CD4-positive, CD25-positive, alpha-beta regulatory T cell (primary cell): ENCODE measurements at regions not wholly inside any gene's neighbourhood (a gene's known extent, or its start where the extent isn't known, plus 50 kb on each side); places are given as distances from the start of the nearest gene placed in this dataset.
A peak's percentile ranks its signal among the peaks of the same experiment; 100 is the strongest.

Experiments
- ATAC-seq, 2 donors: fragments of 150-1000 bp; cut with Tn5 transposase; one replicate each; pipeline ENCODE4 v1.10.0; 2021; ENCODE audit warnings: low read depth in 2 of 2, moderate number of reproducible peaks in 2 of 2, moderate library complexity in 1 of 2
- DNase-seq, 3 donors: peaks; one replicate each; pipeline versions ENCODE4 v3.0.0 to v3.0.0-alpha.2; 2012 to 2022; ENCODE audit warnings: mixed read lengths in 1 of 3
- H3K27ac ChIP-seq: one replicate; pipeline ENCODE4 v1.7.0; 2013; ENCODE audit warnings: mild to moderate bottlenecking, low read length; ENCODE audit not compliant: insufficient read depth, poor library complexity, severe bottlenecking
- H3K27me3 ChIP-seq: one replicate; pipeline ENCODE4 v1.7.0; 2013; ENCODE audit warnings: low read length; ENCODE audit not compliant: control insufficient read depth, insufficient read depth
- H3K36me3 ChIP-seq: one replicate; pipeline ENCODE4 v1.7.0; 2013; ENCODE audit warnings: mild to moderate bottlenecking, low read length, moderate library complexity; ENCODE audit not compliant: control insufficient read depth, insufficient read depth
- H3K4me1 ChIP-seq: 2 replicates; pipeline ENCODE4 v1.7.0; 2013; ENCODE audit warnings: mild to moderate bottlenecking, low read length; ENCODE audit not compliant: insufficient read depth, control insufficient read depth, poor library complexity, severe bottlenecking
- H3K4me3 ChIP-seq: one replicate; pipeline ENCODE4 v1.7.0; 2013; ENCODE audit warnings: low read depth, mild to moderate bottlenecking, low read length, moderate library complexity
- H3K9me3 ChIP-seq, 2 experiments: 1 replicate in 1 of 2; 2 replicates in 1 of 2; pipeline ENCODE4 v1.7.0; 2013; ENCODE audit warnings: low read length in 2 of 2, mild to moderate bottlenecking in 1 of 2, moderate library complexity in 1 of 2; ENCODE audit not compliant: control insufficient read depth in 2 of 2
- H3K27ac Mint-ChIP-seq, 3 donors: one replicate each; pipeline ENCODE4 v1.8.0; 2020 to 2022; ENCODE audit warnings: mild to moderate bottlenecking in 3 of 3, mixed read lengths in 3 of 3, moderate library complexity in 2 of 3
- H3K27me3 Mint-ChIP-seq: one replicate; pipeline ENCODE4 v1.8.0; 2022; ENCODE audit warnings: mild to moderate bottlenecking, mixed read lengths
- H3K36me3 Mint-ChIP-seq: one replicate; pipeline ENCODE4 v1.8.0; 2020; ENCODE audit warnings: mixed read lengths
- H3K4me1 Mint-ChIP-seq, 4 donors: one replicate each; pipeline ENCODE4 v1.8.0; 2020 to 2022; ENCODE audit warnings: mixed read lengths in 4 of 4, mild to moderate bottlenecking in 1 of 4
- H3K4me3 Mint-ChIP-seq, 4 donors: one replicate each; pipeline ENCODE4 v1.8.0; 2020 to 2022; ENCODE audit warnings: mild to moderate bottlenecking in 4 of 4, mixed read lengths in 4 of 4, moderate library complexity in 3 of 4
- H3K9me3 Mint-ChIP-seq, 7 donors: one replicate each; pipeline ENCODE4 v1.8.0; 2020 to 2022; ENCODE audit warnings: mixed read lengths in 7 of 7, mild to moderate bottlenecking in 3 of 7, moderate library complexity in 2 of 7

GRCh38 chr3:59401924-59402323 lies 352.1 kb upstream of the CFAP20DC start:
- H3K9me3 ChIP-seq: no peaks in the 10 kb centered on the region
- DNase-seq (no peak), ATAC-seq (no peak)
- Mint-ChIP-seq H3K27me3 (no peaks in the 10 kb centered on the region), H3K27ac (no peak overlapping the region), H3K4me3 (no peak overlapping the region), H3K4me1 (peaks cover 4 to 10% (median 5%) of the 10 kb centered on the region in 4 donors), H3K36me3 (no peaks in the 10 kb centered on the region), H3K9me3 (peaks cover 0 to 5% (median 3%) of the 10 kb centered on the region in 7 donors)
- H3K36me3 ChIP-seq: no peaks in the 10 kb centered on the region
- no peak overlapping the region for H3K27ac ChIP-seq
- no peaks in the 10 kb centered on the region for H3K27me3 ChIP-seq
- no peak overlapping the region for H3K4me3 ChIP-seq
- peaks cover 5% of the 10 kb centered on the region for H3K4me1 ChIP-seq

DNA sequence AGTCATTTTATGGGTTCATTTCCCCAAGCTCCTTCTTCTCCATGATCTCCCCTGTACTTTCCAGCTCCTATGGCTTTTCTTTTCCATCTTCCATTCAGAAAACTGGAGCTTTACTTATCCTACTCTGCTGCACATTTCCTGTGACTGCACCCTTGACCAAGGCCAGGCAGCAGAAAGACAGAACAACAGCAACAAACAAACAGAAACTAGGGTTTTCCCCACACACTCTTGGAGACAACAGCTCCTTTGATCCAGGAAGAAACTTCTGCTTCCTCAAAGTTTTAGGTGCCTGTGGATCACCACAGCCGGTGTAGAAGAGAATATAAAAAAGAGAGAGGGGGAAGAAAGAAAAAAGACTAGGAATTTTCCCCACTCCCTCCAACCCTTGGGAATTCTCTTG lies 342.3 kb upstream of the CFAP20DC start:
- ATAC-seq: no peak
- H3K4me1 ChIP-seq: peaks cover 18% of the 10 kb centered on the region
- no peaks in the 10 kb centered on the region for H3K36me3 Mint-ChIP-seq
- H3K4me3 Mint-ChIP-seq: no peak overlapping the region
- H3K36me3 ChIP-seq: no peaks in the 10 kb centered on the region
- no peaks in the 10 kb centered on the region for H3K27me3 ChIP-seq
- H3K27ac ChIP-seq: no peak overlapping the region
- peaks cover 0 to 6% (median 1%) of the 10 kb centered on the region in 7 donors for H3K9me3 Mint-ChIP-seq
- peaks cover 19 to 28% (median 23%) of the 10 kb centered on the region in 4 donors for H3K4me1 Mint-ChIP-seq
- no peak overlapping the region for H3K4me3 ChIP-seq
- no peak for DNase-seq
- H3K27me3 Mint-ChIP-seq: no peaks in the 10 kb centered on the region
- H3K9me3 ChIP-seq: no peaks in the 10 kb centered on the region
- H3K27ac Mint-ChIP-seq: no peak overlapping the region

- no peaks in the 10 kb centered on the region for H3K9me3 ChIP-seq
- Mint-ChIP-seq H3K9me3 (peaks cover 0 to 4% (median 0%) of the 10 kb centered on the region in 7 donors), H3K4me3 (no peak overlapping the region), H3K36me3 (no peaks in the 10 kb centered on the region), H3K27me3 (no peaks in the 10 kb centered on the region), H3K4me1 (peaks cover 25 to 37% (median 32%) of the 10 kb centered on the region in 4 donors), H3K27ac (no peak overlapping the region)
- DNase-seq (no peak), ATAC-seq (no peak)
- peaks cover 25% of the 10 kb centered on the region for H3K4me1 ChIP-seq
- H3K27me3 ChIP-seq: no peaks in the 10 kb centered on the region
- no peak overlapping the region for H3K4me3 ChIP-seq
- H3K27ac ChIP-seq: no peak overlapping the region
- H3K36me3 ChIP-seq: no peaks in the 10 kb centered on the region
Measured at GRCh38 chr3:59391131-59391530, 341.3 kb upstream of the CFAP20DC start.

- Histone ChIP-seq H3K27me3 (no peaks in the 10 kb centered on the region), H3K4me1 (peaks cover 28% of the 10 kb centered on the region), H3K36me3 (no peaks in the 10 kb centered on the region), H3K27ac (peak overlapping the region; percentile 41), H3K4me3 (peak overlapping the region; percentile 49), H3K9me3 (no peaks in the 10 kb centered on the region)
- peak in 2 of 3 donors; percentile 31 to 72 for DNase-seq
- Mint-ChIP-seq H3K27me3 (no peaks in the 10 kb centered on the region), H3K27ac (peak overlapping the region; percentile 60 to 96 (median 94)), H3K36me3 (no peaks in the 10 kb centered on the region), H3K4me3 (peak overlapping the region; percentile 52 to 72 (median 62)), H3K9me3 (peaks cover 0 to 1% (median 0%) of the 10 kb centered on the region in 7 donors), H3K4me1 (peaks cover 26 to 46% (median 43%) of the 10 kb centered on the region in 4 donors)
- ATAC-seq: peak; percentile 58 to 65
Measured at GRCh38 chr3:59388555-59389270, 338.9 kb upstream of the CFAP20DC start.

DNA sequence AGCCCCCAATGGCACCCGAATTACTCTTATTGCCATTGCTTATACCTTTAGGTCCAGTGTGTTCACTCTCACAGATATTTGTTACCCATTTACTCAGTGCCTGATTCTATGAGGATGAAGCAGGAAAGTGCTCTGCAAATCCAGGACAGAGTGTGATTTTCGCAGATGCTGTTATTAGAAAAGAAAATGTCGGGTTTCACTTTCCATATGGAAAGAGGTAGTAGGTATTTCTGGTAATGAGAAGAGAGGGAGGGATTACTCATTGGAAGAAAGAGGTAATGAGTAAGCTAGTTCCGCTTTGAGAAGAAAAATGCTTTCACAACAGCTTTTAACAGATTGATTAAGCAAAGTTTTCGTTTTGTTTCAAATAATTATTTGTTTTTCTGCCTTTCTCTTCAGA lies 336.3 kb upstream of the CFAP20DC start:
- Histone ChIP-seq H3K9me3 (no peaks in the 10 kb centered on the region), H3K36me3 (no peaks in the 10 kb centered on the region), H3K27me3 (no peaks in the 10 kb centered on the region), H3K4me1 (peaks cover 28% of the 10 kb centered on the region), H3K4me3 (peak overlapping the region; percentile 66), H3K27ac (peak overlapping the region; percentile 42)
- peaks cover 0 to 1% (median 0%) of the 10 kb centered on the region in 7 donors for H3K9me3 Mint-ChIP-seq
- H3K27ac Mint-ChIP-seq: peak overlapping the region; percentile 34 to 96 (median 87)
- H3K4me3 Mint-ChIP-seq: peak overlapping the region; percentile 25 to 83 (median 45)
- H3K4me1 Mint-ChIP-seq: peaks cover 28 to 52% (median 48%) of the 10 kb centered on the region in 4 donors
- DNase-seq: peak in 1 of 3 donors; percentile 76
- no peaks in the 10 kb centered on the region for H3K27me3 Mint-ChIP-seq
- no peaks in the 10 kb centered on the region for H3K36me3 Mint-ChIP-seq
- peak in 1 of 2 donors; percentile 43 for ATAC-seq

DNA sequence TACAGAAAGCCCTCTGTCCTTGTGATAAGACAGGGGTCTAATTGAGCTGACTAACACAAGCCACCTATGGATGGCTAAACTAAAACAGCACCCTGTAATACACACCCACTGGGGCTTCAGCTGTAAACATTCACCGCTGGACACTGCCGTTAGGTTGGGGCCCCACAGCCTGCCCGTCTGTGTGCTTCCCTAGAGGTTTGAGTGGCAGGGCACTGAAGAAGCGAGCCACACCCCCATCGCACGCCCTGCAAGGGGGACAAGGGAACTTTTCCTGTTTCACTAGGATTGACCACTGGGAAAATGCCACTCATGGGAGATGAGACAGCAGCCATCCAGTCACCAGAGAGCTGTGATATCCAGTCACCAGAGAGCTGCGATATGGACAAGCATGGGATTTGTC lies 335.7 kb upstream of the CFAP20DC start:
- no peak overlapping the region for H3K4me3 ChIP-seq
- H3K4me1 Mint-ChIP-seq: peaks cover 28 to 52% (median 48%) of the 10 kb centered on the region in 4 donors

DNA sequence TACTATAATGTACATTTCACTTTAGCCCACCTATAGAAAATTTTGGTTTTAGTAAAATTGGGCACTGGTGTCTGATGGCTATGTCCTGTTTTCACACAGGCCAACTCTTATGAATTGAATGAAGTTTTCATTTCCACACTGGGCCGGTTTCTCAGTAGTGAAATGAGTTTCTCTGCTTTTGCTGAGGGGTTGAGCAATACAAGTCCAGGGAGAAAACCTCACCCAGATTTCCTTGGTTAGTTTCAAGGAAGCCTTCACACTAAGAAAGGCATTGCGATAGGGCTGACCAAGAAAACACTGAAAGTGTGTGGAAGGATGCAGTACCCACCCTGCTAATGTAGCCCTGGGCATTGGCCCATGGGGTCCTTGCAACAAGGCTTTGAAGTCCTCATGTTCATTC lies 331.5 kb upstream of the CFAP20DC start:
- H3K4me3 ChIP-seq: no peak overlapping the region
- Mint-ChIP-seq H3K4me1 (peaks cover 5 to 26% (median 19%) of the 10 kb centered on the region in 4 donors), H3K36me3 (no peaks in the 10 kb centered on the region), H3K4me3 (no peak overlapping the region), H3K9me3 (peaks cover 0 to 4% (median 0%) of the 10 kb centered on the region in 7 donors), H3K27ac (no peak overlapping the region), H3K27me3 (no peaks in the 10 kb centered on the region)
- DNase-seq: no peak
- ATAC-seq: no peak
- H3K4me1 ChIP-seq: peaks cover 5% of the 10 kb centered on the region
- no peaks in the 10 kb centered on the region for H3K36me3 ChIP-seq
- no peaks in the 10 kb centered on the region for H3K9me3 ChIP-seq
- no peaks in the 10 kb centered on the region for H3K27me3 ChIP-seq
- H3K27ac ChIP-seq: no peak overlapping the region

More for the DNA sequence above, 335.7 kb upstream of the CFAP20DC start:
- Mint-ChIP-seq H3K27ac (peak overlapping the region in 1 of 3 donors; percentile 96), H3K4me3 (no peak overlapping the region), H3K9me3 (peaks cover 0 to 1% (median 0%) of the 10 kb centered on the region in 7 donors), H3K27me3 (no peaks in the 10 kb centered on the region), H3K36me3 (no peaks in the 10 kb centered on the region)
- peaks cover 28% of the 10 kb centered on the region for H3K4me1 ChIP-seq
- no peak for DNase-seq
- no peaks in the 10 kb centered on the region for H3K9me3 ChIP-seq
- no peaks in the 10 kb centered on the region for H3K27me3 ChIP-seq
- H3K27ac ChIP-seq: no peak overlapping the region
- no peaks in the 10 kb centered on the region for H3K36me3 ChIP-seq
- no peak for ATAC-seq

DNA sequence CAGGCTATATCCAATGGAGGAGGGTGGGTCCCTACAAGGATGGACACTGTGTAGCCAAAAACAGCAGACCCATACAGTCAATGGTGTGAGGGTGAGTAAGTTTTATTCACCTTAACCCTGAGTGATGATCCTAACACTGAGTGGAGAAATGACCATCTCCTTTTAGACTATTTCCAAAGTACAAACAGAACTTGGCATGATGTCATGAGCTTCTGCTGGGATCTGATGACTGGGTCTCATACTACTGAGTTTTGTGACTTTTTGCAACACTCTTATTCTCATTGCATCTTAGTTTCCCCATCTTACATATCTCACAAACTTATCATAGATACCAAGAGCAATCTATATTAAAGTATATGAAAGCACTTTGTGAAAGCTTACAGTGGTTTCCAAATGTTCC lies 330.3 kb upstream of the CFAP20DC start:
- Mint-ChIP-seq H3K27me3 (no peaks in the 10 kb centered on the region), H3K36me3 (no peaks in the 10 kb centered on the region), H3K4me1 (peaks cover 2 to 23% (median 14%) of the 10 kb centered on the region in 4 donors), H3K9me3 (peaks cover 0 to 4% (median 0%) of the 10 kb centered on the region in 7 donors), H3K4me3 (no peak overlapping the region), H3K27ac (peak overlapping the region in 1 of 3 donors; percentile 16)
- H3K27me3 ChIP-seq: no peaks in the 10 kb centered on the region
- no peaks in the 10 kb centered on the region for H3K9me3 ChIP-seq
- H3K4me3 ChIP-seq: no peak overlapping the region
- no peaks in the 10 kb centered on the region for H3K36me3 ChIP-seq
- no peak for DNase-seq
- ATAC-seq: no peak
- H3K27ac ChIP-seq: no peak overlapping the region
- H3K4me1 ChIP-seq: no peaks in the 10 kb centered on the region
